Liver (tissue), 8 donors: ENCODE measurements at regions not wholly inside any gene's neighbourhood (a gene's known extent, or its start where the extent isn't known, plus 50 kb on each side); places are given as distances from the start of the nearest gene placed in this dataset.

Experiments
- DNase-seq: peaks from one replicate; pipeline ENCODE4 v3.0.0-alpha.2; 2017; ENCODE audit warnings: low spot score
- H3K27ac ChIP-seq, 2 donors: one replicate each; pipeline ENCODE4 v1.7.0; 2013; ENCODE audit warnings: inconsistent platforms in 2 of 2, low read length in 2 of 2, control low read depth in 1 of 2, low read depth in 1 of 2, mild to moderate bottlenecking in 1 of 2
- H3K27me3 ChIP-seq, 4 donors: one replicate each; pipeline versions ENCODE4 v1.6.1 to v1.7.0; 2013; ENCODE audit warnings: low read length in 3 of 4, inconsistent platforms in 1 of 4, mild to moderate bottlenecking in 1 of 4, moderate library complexity in 1 of 4; ENCODE audit not compliant: control insufficient read depth in 4 of 4, insufficient read depth in 4 of 4
- H3K36me3 ChIP-seq, 4 donors: one replicate each; pipeline versions ENCODE4 v1.6.1 to v1.7.0; 2013; ENCODE audit warnings: low read length in 3 of 4, mild to moderate bottlenecking in 3 of 4, low read depth in 1 of 4, moderate library complexity in 1 of 4; ENCODE audit not compliant: control insufficient read depth in 4 of 4, insufficient read depth in 3 of 4
- H3K4me1 ChIP-seq, 4 donors: one replicate each; pipeline versions ENCODE4 v1.6.1 to v1.7.0; 2013; ENCODE audit warnings: low read length in 3 of 4, mild to moderate bottlenecking in 3 of 4, moderate library complexity in 1 of 4; ENCODE audit not compliant: control insufficient read depth in 4 of 4, insufficient read depth in 4 of 4
- H3K4me3 ChIP-seq, 3 donors: one replicate each; pipeline versions ENCODE4 v1.6.1 to v1.7.0; 2013; ENCODE audit warnings: low read length in 3 of 3, control low read depth in 1 of 3, low read depth in 1 of 3, mild to moderate bottlenecking in 1 of 3
- H3K9ac ChIP-seq, 2 donors: one replicate each; pipeline ENCODE4 v1.7.0; 2013; ENCODE audit warnings: low read length in 2 of 2, mild to moderate bottlenecking in 2 of 2, moderate library complexity in 2 of 2, control low read depth in 1 of 2, low read depth in 1 of 2
- H3K9me3 ChIP-seq, 4 donors: one replicate each; pipeline versions ENCODE4 v1.6.1 to v1.7.0; 2013; ENCODE audit warnings: low read length in 3 of 4; ENCODE audit not compliant: control insufficient read depth in 4 of 4
- EGR1 ChIP-seq, 2 donors: IDR thresholded peaks; 2 replicates each; pipeline ENCODE4 v1.6.1; 2016 to 2018; ENCODE audit warnings: antibody characterized with exemption in 2 of 2, low read depth in 2 of 2
- FOXA1 ChIP-seq: IDR thresholded peaks from 2 replicates; pipeline ENCODE4 v1.6.1; 2016; ENCODE audit warnings: antibody characterized with exemption
- FOXA2 ChIP-seq: IDR thresholded peaks from 2 replicates; pipeline ENCODE4 v1.6.1; 2016; ENCODE audit warnings: antibody characterized with exemption
- HNF4A ChIP-seq, 2 donors: conservative IDR thresholded peaks; 2 replicates each; pipeline ENCODE4 v1.6.1; 2016; ENCODE audit warnings: antibody characterized with exemption in 2 of 2, mild to moderate bottlenecking in 2 of 2
- HNF4G ChIP-seq: IDR thresholded peaks from 2 replicates; pipeline ENCODE4 v1.6.1; 2016; ENCODE audit warnings: antibody characterized with exemption
- JUND ChIP-seq, 2 donors: IDR thresholded peaks; 2 replicates each; pipeline ENCODE4 v1.6.1; 2016; ENCODE audit warnings: antibody characterized with exemption in 2 of 2
- NR2F2 ChIP-seq: IDR thresholded peaks from 2 replicates; pipeline ENCODE4 v1.6.1; 2016; ENCODE audit warnings: antibody characterized with exemption
- RAD21 ChIP-seq, 2 donors: IDR thresholded peaks; 2 replicates each; pipeline ENCODE4 v1.6.1; 2016; ENCODE audit warnings: antibody characterized with exemption in 2 of 2, mild to moderate bottlenecking in 2 of 2
- RXRA ChIP-seq, 2 donors: IDR thresholded peaks; 2 replicates each; pipeline ENCODE4 v1.6.1; 2017 to 2018; ENCODE audit warnings: antibody characterized with exemption in 2 of 2, mild to moderate bottlenecking in 1 of 2
- SP1 ChIP-seq: IDR thresholded peaks from 2 replicates; pipeline ENCODE4 v1.6.1; 2018; ENCODE audit warnings: antibody characterized with exemption, mild to moderate bottlenecking
- TAF1 ChIP-seq: conservative IDR thresholded peaks from 2 replicates; pipeline ENCODE4 v1.6.1; 2016; ENCODE audit warnings: antibody characterized with exemption, mild to moderate bottlenecking
- YY1 ChIP-seq: IDR thresholded peaks from 2 replicates; pipeline ENCODE4 v1.6.1; 2016; ENCODE audit warnings: antibody characterized with exemption, mild to moderate bottlenecking
- WGBS: extraction: QIAGEN DNeasy Blood & Tissue Kit; methylation state at CpG from one replicate; pipeline ENCODE4 v1.1.7; 2013; 5-methylcytosine and 5-hydroxymethylcytosine counted together
- TF ChIP-seq, protein P1 (sequence below): IDR thresholded peaks from 2 replicates; pipeline ENCODE4 v1.6.1; 2016; ENCODE audit warnings: antibody characterized with exemption
- TF ChIP-seq, protein P2 (sequence below): IDR thresholded peaks from 2 replicates; pipeline ENCODE4 v1.6.1; 2016; ENCODE audit warnings: antibody characterized with exemption
- TF ChIP-seq, protein P3 (sequence below): fragments of 150-350 bp; IDR thresholded peaks from 2 replicates; pipeline ENCODE4 v1.5.1; 2017; ENCODE audit warnings: improper control_type of control experiment, low read depth, low read length; ENCODE audit not compliant: missing input control
- TF ChIP-seq, protein P4 (sequence below): IDR thresholded peaks from 2 replicates; pipeline ENCODE4 v1.6.1; 2016; ENCODE audit warnings: antibody characterized with exemption
- TF ChIP-seq, protein P5 (sequence below): IDR thresholded peaks from 2 replicates; pipeline ENCODE4 v1.6.1; 2016; ENCODE audit warnings: antibody characterized with exemption, mild to moderate bottlenecking
- donor health status: healthy.
- donor health status: healthy.
- donor health status: healthy.
- donor health status: healthy.
- donor health status: healthy.

DNA sequence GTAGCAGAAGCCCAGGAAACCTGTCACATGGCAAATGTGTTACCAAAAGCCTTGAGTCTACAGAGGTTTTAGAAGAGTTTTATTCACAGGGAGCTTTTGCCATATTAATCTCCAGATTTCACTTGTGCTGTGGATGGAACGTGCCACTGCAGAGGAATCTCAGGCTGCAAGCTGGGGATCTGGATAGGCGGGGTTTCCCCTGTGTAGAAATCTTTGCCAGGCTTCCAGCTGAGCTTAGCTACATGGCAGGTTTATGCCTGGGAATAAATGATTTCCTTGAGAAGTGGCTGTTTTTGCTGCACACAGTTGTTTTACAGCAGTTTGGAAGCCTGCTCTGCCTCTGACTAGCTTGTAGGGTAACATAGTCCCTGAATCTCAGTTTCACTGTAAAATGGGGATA, 224.6 kb upstream of the PLPPR1 start:
- H3K4me1 ChIP-seq, result no peaks in the 10 kb centered on the region
- WGBS, result 68% methylated on average over 2 of the region's 2 CpGs

DNA sequence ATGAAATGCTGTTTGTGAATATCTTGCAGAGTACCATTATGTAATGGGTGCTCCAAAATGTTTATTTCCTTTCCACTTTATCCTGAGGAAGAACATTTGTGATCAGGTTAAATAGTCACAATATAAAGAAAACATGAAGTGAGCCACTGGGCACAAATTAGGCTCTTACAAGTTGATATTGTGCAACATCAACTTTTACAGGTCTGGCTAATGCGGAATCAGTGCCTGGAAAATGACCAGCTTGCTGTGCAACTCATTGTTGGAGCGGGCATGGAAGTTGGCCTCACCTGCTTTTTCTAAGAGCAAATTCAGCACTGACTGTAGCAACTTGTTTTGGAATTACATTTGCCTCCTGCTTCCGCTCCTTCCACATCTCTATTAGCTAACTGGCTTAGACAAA, 216.9 kb upstream of the PLPPR1 start:
- Histone ChIP-seq H3K9ac (no peak overlapping the region), H3K27me3 (no peaks in the 10 kb centered on the region), H3K4me1 (no peaks in the 10 kb centered on the region), H3K27ac (no peak overlapping the region), H3K36me3 (no peaks in the 10 kb centered on the region), H3K9me3 (peaks cover 0 to 5% (median under 1%) of the 10 kb centered on the region in 4 donors), H3K4me3 (no peak overlapping the region)
- TF ChIP-seq RXRA (IDR thresholded peaks at IDR 0.05) (no peak), HNF4G (no peak), TAF1 (no peak), YY1 (no peak), RAD21 (IDR thresholded peaks at IDR 0.05) (no peak), JUND (IDR thresholded peaks at IDR 0.05) (no peak), HNF4A (conservative IDR thresholded peaks at IDR 0.05) (no peak), FOXA1 (no peak), FOXA2 (no peak)
- TF ChIP-seq, protein P1, sequence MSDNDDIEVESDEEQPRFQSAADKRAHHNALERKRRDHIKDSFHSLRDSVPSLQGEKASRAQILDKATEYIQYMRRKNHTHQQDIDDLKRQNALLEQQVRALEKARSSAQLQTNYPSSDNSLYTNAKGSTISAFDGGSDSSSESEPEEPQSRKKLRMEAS, result no peak
- TF ChIP-seq, protein P2, sequence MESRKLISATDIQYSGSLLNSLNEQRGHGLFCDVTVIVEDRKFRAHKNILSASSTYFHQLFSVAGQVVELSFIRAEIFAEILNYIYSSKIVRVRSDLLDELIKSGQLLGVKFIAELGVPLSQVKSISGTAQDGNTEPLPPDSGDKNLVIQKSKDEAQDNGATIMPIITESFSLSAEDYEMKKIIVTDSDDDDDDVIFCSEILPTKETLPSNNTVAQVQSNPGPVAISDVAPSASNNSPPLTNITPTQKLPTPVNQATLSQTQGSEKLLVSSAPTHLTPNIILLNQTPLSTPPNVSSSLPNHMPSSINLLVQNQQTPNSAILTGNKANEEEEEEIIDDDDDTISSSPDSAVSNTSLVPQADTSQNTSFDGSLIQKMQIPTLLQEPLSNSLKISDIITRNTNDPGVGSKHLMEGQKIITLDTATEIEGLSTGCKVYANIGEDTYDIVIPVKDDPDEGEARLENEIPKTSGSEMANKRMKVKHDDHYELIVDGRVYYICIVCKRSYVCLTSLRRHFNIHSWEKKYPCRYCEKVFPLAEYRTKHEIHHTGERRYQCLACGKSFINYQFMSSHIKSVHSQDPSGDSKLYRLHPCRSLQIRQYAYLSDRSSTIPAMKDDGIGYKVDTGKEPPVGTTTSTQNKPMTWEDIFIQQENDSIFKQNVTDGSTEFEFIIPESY, result no peak
- TF ChIP-seq, protein P3, sequence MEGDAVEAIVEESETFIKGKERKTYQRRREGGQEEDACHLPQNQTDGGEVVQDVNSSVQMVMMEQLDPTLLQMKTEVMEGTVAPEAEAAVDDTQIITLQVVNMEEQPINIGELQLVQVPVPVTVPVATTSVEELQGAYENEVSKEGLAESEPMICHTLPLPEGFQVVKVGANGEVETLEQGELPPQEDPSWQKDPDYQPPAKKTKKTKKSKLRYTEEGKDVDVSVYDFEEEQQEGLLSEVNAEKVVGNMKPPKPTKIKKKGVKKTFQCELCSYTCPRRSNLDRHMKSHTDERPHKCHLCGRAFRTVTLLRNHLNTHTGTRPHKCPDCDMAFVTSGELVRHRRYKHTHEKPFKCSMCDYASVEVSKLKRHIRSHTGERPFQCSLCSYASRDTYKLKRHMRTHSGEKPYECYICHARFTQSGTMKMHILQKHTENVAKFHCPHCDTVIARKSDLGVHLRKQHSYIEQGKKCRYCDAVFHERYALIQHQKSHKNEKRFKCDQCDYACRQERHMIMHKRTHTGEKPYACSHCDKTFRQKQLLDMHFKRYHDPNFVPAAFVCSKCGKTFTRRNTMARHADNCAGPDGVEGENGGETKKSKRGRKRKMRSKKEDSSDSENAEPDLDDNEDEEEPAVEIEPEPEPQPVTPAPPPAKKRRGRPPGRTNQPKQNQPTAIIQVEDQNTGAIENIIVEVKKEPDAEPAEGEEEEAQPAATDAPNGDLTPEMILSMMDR, result no peak
- TF ChIP-seq, protein P4, sequence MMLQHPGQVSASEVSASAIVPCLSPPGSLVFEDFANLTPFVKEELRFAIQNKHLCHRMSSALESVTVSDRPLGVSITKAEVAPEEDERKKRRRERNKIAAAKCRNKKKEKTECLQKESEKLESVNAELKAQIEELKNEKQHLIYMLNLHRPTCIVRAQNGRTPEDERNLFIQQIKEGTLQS, result no peak
- TF ChIP-seq, protein P5, sequence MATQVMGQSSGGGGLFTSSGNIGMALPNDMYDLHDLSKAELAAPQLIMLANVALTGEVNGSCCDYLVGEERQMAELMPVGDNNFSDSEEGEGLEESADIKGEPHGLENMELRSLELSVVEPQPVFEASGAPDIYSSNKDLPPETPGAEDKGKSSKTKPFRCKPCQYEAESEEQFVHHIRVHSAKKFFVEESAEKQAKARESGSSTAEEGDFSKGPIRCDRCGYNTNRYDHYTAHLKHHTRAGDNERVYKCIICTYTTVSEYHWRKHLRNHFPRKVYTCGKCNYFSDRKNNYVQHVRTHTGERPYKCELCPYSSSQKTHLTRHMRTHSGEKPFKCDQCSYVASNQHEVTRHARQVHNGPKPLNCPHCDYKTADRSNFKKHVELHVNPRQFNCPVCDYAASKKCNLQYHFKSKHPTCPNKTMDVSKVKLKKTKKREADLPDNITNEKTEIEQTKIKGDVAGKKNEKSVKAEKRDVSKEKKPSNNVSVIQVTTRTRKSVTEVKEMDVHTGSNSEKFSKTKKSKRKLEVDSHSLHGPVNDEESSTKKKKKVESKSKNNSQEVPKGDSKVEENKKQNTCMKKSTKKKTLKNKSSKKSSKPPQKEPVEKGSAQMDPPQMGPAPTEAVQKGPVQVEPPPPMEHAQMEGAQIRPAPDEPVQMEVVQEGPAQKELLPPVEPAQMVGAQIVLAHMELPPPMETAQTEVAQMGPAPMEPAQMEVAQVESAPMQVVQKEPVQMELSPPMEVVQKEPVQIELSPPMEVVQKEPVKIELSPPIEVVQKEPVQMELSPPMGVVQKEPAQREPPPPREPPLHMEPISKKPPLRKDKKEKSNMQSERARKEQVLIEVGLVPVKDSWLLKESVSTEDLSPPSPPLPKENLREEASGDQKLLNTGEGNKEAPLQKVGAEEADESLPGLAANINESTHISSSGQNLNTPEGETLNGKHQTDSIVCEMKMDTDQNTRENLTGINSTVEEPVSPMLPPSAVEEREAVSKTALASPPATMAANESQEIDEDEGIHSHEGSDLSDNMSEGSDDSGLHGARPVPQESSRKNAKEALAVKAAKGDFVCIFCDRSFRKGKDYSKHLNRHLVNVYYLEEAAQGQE, result no peak
- no peak for DNase-seq
- 92% methylated on average over 3 of the region's 3 CpGs for WGBS

More for the DNA sequence above, 224.6 kb upstream of the PLPPR1 start:
- H3K27me3 ChIP-seq, result no peaks in the 10 kb centered on the region
- no peak overlapping the region for H3K4me3 ChIP-seq
- H3K9ac ChIP-seq, result no peak overlapping the region
- DNase-seq, result no peak
- no peak for TF ChIP-seq HNF4A (conservative IDR thresholded peaks at IDR 0.05)
- no peak for TF ChIP-seq RAD21 (IDR thresholded peaks at IDR 0.05)
- no peak for TF ChIP-seq SP1
- no peak for TF ChIP-seq NR2F2
- TF ChIP-seq, protein P1, result no peak
- TF ChIP-seq, protein P4, result no peak
- no peak for TF ChIP-seq EGR1 (IDR thresholded peaks at IDR 0.05; ENCODE audit: low read depth in 2 of 2)
- no peak for TF ChIP-seq TAF1
- TF ChIP-seq, protein P3, result no peak
- no peaks in the 10 kb centered on the region for H3K36me3 ChIP-seq
- no peak overlapping the region for H3K27ac ChIP-seq
- no peaks in the 10 kb centered on the region for H3K9me3 ChIP-seq
